RWPE1 (cell line): ENCODE measurements at regions not wholly inside any gene's neighbourhood (a gene's known extent, or its start where the extent isn't known, plus 50 kb on each side); places are given as distances from the start of the nearest gene placed in this dataset.

Experiments used
- CTCF ChIA-PET: fragments of 350-600 bp; sonication (Branson Sonifier 250); formaldehyde crosslinking; extraction: SDS; loops from one replicate; lab custom pipeline; 2021; lab: Yijun Ruan, JAX
- POLR2A ChIA-PET: fragments of 400-600 bp; formaldehyde crosslinking; extraction: SDS; loops from one replicate; lab custom pipeline; 2020; ENCODE audit warnings: antibody characterized with exemption; ENCODE audit not compliant: low non-redundant PET; lab: Yijun Ruan, JAX
- DNase-seq: peaks from one replicate; pipeline ENCODE4 v3.0.0; 2012; ENCODE audit warnings: low spot score
- H3K27ac ChIP-seq: fragments of 450-650 bp; 2 replicates; pipeline ENCODE4 v1.5.1; 2017
- CTCF ChIP-seq: fragments of 450-650 bp; conservative IDR thresholded peaks from 2 replicates; pipeline ENCODE4 v1.5.1; 2017; ENCODE audit warnings: low read depth, mild to moderate bottlenecking

DNA sequence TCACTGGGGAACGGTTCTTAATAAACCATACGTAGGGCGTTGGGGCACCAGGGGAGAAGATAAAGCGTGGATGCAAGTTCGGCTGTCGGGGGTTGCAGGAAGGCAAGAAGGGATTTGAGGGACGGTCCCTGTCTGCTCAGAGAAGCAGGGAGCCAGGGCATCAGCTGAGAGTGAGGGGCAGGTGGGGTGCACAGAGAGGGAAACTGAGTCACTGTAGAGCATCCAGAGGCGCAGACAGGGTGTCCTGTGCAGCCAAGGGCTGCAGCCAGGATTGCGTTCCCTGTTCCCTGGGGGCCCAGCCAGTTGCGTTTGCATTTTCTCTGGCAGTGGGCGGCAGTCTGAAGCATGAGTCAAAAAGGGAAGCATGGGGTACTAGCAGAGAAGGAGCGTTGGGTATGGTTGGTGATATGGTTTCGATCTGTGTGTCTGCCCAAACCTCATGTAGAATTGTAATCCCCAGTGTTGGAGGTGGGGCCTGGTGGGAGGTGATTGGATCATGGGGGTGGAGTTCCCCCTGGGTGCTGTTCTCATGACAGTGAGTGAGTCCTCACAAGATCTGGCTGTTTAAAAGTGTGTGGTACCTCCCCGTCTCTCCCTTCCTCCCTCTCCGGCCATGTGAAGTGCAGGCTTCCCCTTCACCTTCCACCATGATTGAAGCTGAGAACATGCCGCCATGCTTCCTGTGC is 202.9 kb downstream of the NDUFA10 start:
- no peak for DNase-seq
- no peak for TF ChIP-seq CTCF
- CTCF ChIA-PET, result no interaction called here
- POLR2A ChIA-PET, result no interaction called here
- H3K27ac ChIP-seq, result no peak overlapping the region

GRCh38 chr2:239821694-239822075 is 203.5 kb downstream of the NDUFA10 start:
- DNase-seq, result no peak
- no peak overlapping the region for H3K27ac ChIP-seq
- CTCF ChIA-PET, result no interaction called here
- POLR2A ChIA-PET, result no interaction called here
- no peak for TF ChIP-seq CTCF

- ChIA-PET POLR2A (no interaction called here), CTCF (no interaction called here)
- DNase-seq, result no peak
- H3K27ac ChIP-seq, result no peak overlapping the region
- no peak for TF ChIP-seq CTCF
Measured at GRCh38 chr2:239820836-239821693, 204.1 kb downstream of the NDUFA10 start.

DNA sequence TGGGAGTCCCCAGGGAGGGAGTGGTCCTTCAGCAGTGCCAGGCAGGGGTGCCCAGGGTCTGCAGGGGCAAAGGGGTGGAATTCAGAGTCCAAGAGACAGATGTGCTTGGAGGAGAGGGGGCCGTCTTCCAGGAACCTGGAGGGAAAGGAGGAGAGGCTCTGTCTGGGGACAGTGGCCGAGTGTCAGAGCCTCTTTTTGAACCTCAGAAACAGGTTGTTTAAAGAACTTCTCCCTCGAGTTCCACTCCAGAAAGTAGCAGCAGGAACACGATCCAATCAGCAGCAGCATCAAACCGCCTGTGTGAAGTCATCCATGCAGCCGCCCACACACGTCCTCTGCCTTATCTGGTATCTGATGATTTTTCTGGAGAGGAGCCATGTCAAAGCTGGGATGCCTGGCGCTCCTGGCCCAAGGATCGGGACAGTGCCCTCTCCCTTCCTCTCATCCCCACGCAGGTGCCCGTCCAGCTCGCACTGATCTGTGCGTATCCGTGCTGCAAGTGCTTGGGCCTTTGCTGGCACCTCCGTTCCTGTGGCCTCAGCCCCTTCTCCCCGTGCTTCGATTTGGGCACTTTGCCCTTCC is 205.1 kb downstream of the NDUFA10 start:
- no peak for DNase-seq
- CTCF ChIA-PET, result no interaction called here
- no peak overlapping the region for H3K27ac ChIP-seq
- POLR2A ChIA-PET, result no interaction called here
- TF ChIP-seq CTCF, result no peak

GRCh38 chr2:239819091-239819973 is 205.8 kb downstream of the NDUFA10 start:
- no peak overlapping the region for H3K27ac ChIP-seq
- TF ChIP-seq CTCF, result no peak
- DNase-seq, result no peak
- CTCF ChIA-PET, result interaction anchor here (0.7 kb wide), 1 partner anchor 117 kb away, joined by 3 read pairs; no protein-coding TSS in a partner anchor
- POLR2A ChIA-PET, result no interaction called here
